ENCODE measurements at regions not wholly inside any gene's neighbourhood (a gene's known extent, or its start where the extent isn't known, plus 50 kb on each side); places are given as distances from the start of the nearest gene placed in this dataset.

GRCh38 chr13:76461484-76461883 lies 424.7 kb downstream of the KCTD12 start:
- TF ChIP-seq CTCF (conservative IDR thresholded peaks at IDR 0.05; ENCODE audit: low read depth, low read length) (no peak), EZH2 (IDR thresholded peaks at IDR 0.05; ENCODE audit: borderline replicate concordance, low read depth, low read length, poor library complexity, severe bottlenecking) (no peak)

Measured in A673 (cell line).